NB4 (cell line): ENCODE measurements at regions not wholly inside any gene's neighbourhood (a gene's known extent, or its start where the extent isn't known, plus 50 kb on each side); places are given as distances from the start of the nearest gene placed in this dataset.

Experiments used
- DNase-seq: peaks from one replicate; pipeline ENCODE4 v3.0.0; 2010; ENCODE audit warnings: low read depth
- H3K4me3 ChIP-seq: one replicate; pipeline ENCODE4 v1.5.1; 2011; ENCODE audit warnings: mild to moderate bottlenecking, low read depth, low read length, moderate library complexity
- CTCF ChIP-seq: IDR thresholded peaks from one replicate; pipeline ENCODE4 v1.5.1; 2012; ENCODE audit warnings: low read depth, low read length
- MYC ChIP-seq: IDR thresholded peaks from 2 replicates; pipeline ENCODE4 v1.6.1; 2011; ENCODE audit warnings: low read depth, low read length
- POLR2A ChIP-seq: IDR thresholded peaks from 2 replicates; pipeline ENCODE4 v1.6.1; 2011; ENCODE audit warnings: mild to moderate bottlenecking; ENCODE audit not compliant: insufficient read length; ENCODE audit errors: extremely low read depth
- TF ChIP-seq, protein P1 (sequence below): IDR thresholded peaks from 2 replicates; pipeline ENCODE4 v1.6.1; 2011; ENCODE audit warnings: low read depth, low read length

GRCh38 chr16:13835387-13835786 lies 84.6 kb upstream of the ERCC4 start:
- H3K4me3 ChIP-seq: no peak overlapping the region
- no peak for DNase-seq
- TF ChIP-seq MYC (no peak), CTCF (no peak), POLR2A (no peak)
- TF ChIP-seq, protein P1, sequence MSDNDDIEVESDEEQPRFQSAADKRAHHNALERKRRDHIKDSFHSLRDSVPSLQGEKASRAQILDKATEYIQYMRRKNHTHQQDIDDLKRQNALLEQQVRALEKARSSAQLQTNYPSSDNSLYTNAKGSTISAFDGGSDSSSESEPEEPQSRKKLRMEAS: no peak

- TF ChIP-seq MYC (no peak), CTCF (no peak), POLR2A (no peak)
- TF ChIP-seq, protein P1: no peak
- no peak overlapping the region for H3K4me3 ChIP-seq
- DNase-seq: no peak
These were observed 83.8 kb upstream of the ERCC4 start for GRCh38 chr16:13835935-13836730.

DNA sequence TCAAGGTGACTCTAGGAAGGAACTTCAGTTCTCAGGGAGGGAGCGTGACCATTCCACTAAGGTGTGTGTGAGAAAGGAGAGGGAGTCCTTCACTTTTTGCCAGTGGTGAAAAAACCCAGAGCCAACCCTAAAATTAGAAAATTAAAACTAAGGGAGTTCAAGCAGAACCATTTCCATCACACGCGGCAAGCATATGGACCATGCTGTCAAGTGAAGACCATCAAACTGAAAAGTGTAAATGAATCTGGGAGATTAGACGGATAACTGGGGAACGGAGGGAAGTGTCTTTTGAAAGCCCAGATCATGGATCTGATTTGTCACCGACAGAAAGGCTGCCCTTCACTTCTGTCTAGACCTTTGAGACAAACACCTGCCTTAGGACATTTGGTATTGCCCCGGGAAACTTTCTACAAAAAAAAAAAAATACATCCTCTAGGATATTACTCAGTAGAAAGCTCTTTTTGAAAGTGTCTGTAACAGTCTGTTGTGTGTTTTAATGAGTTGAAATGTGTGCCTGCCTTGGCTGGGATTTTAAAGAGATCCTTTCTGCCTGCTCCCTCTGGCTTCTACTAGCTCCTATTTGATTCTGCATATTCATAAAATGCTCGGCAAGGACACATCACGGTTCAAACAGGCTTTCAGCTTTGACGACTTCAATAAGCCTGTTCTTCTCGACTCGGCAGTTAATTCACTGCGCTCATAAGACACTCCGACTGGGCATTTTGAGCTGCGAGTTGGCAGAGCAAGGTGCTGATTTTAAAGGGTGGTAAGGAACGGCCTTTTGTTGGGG lies 81.4 kb upstream of the ERCC4 start:
- TF ChIP-seq CTCF: no peak
- TF ChIP-seq, protein P1: no peak
- no peak for TF ChIP-seq MYC
- TF ChIP-seq POLR2A: no peak
- no peak overlapping the region for H3K4me3 ChIP-seq
- no peak for DNase-seq

GRCh38 chr16:13839577-13839976 lies 80.4 kb upstream of the ERCC4 start:
- DNase-seq: peak; percentile 6
- TF ChIP-seq MYC: no peak
- no peak for TF ChIP-seq POLR2A
- TF ChIP-seq, protein P1: no peak
- peak; percentile 32 for TF ChIP-seq CTCF
- no peak overlapping the region for H3K4me3 ChIP-seq

GRCh38 chr16:13845232-13845631 lies 74.7 kb upstream of the ERCC4 start:
- DNase-seq: no peak
- TF ChIP-seq CTCF: no peak
- TF ChIP-seq, protein P1: no peak
- no peak for TF ChIP-seq MYC
- TF ChIP-seq POLR2A: no peak
- H3K4me3 ChIP-seq: no peak overlapping the region
